DND-41 (cell line): ENCODE measurements at regions not wholly inside any gene's neighbourhood (a gene's known extent, or its start where the extent isn't known, plus 50 kb on each side); places are given as distances from the start of the nearest gene placed in this dataset.

Experiments
- ATAC-seq: fragments of 200-7000 bp; cut with Tn5 transposase; 3 replicates; pipeline ENCODE4 v1.9.1; 2021; ENCODE audit warnings: low read depth; ENCODE audit not compliant: insufficient read depth
- DNase-seq: peaks from one replicate; pipeline ENCODE4 v3.0.0-alpha.2; 2020
- H2AFZ ChIP-seq: 2 replicates; pipeline ENCODE4 v1.6.0; 2012; ENCODE audit warnings: low read depth, low read length
- H3K27ac ChIP-seq: 2 replicates; pipeline ENCODE4 v1.5.1; 2012; ENCODE audit warnings: low read length, inconsistent platforms
- H3K27me3 ChIP-seq: fragments of 200-600 bp; sonication (generic); 2 replicates; pipeline ENCODE4 v1.6.0; 2012; ENCODE audit warnings: low read length, mild to moderate bottlenecking, inconsistent platforms; ENCODE audit not compliant: insufficient read depth, poor library complexity
- H3K36me3 ChIP-seq: 2 replicates; pipeline ENCODE4 v1.5.1; 2012; ENCODE audit warnings: low read length, inconsistent platforms; ENCODE audit not compliant: insufficient read depth
- H3K4me1 ChIP-seq: 2 replicates; pipeline ENCODE4 v1.5.1; 2012; ENCODE audit warnings: mild to moderate bottlenecking, low read length; ENCODE audit not compliant: insufficient read depth
- H3K4me2 ChIP-seq: 2 replicates; pipeline ENCODE4 v1.6.0; 2012; ENCODE audit warnings: mild to moderate bottlenecking, moderate library complexity, low read length, inconsistent platforms; ENCODE audit not compliant: insufficient read depth
- H3K4me3 ChIP-seq, 2 experiments: fragments of 200-600 bp in 1 of 2; shearing (Covaris generic) in 1 of 2; 2 replicates each; pipeline ENCODE4 v1.5.1; 2012 to 2016; ENCODE audit warnings: inconsistent platforms in 2 of 2, low read length in 2 of 2, mild to moderate bottlenecking in 2 of 2, low read depth in 1 of 2, moderate library complexity in 1 of 2
- H3K79me2 ChIP-seq: 2 replicates; pipeline ENCODE4 v1.6.0; 2012; ENCODE audit warnings: low read length, inconsistent platforms; ENCODE audit not compliant: insufficient read depth
- H3K9ac ChIP-seq: 2 replicates; pipeline ENCODE4 v1.6.0; 2012; ENCODE audit warnings: low read depth, mild to moderate bottlenecking, inconsistent platforms, low read length, moderate library complexity
- H3K9me3 ChIP-seq: 2 replicates; pipeline ENCODE4 v1.5.1; 2012; ENCODE audit warnings: low read length, moderate library complexity, mild to moderate bottlenecking, inconsistent platforms; ENCODE audit not compliant: insufficient read depth, severe bottlenecking
- H4K20me1 ChIP-seq: 2 replicates; pipeline ENCODE4 v1.6.0; 2012; ENCODE audit warnings: low read length; ENCODE audit not compliant: insufficient read depth
- EZH2 ChIP-seq: IDR thresholded peaks from 3 replicates; pipeline ENCODE4 v1.6.1; 2012; ENCODE audit warnings: borderline replicate concordance, low read depth, mild to moderate bottlenecking, moderate library complexity, low read length, inconsistent platforms; ENCODE audit not compliant: severe bottlenecking
- TF ChIP-seq, protein P1 (sequence below): IDR thresholded peaks from 2 replicates; pipeline ENCODE4 v1.5.1; 2012; ENCODE audit warnings: borderline replicate concordance, low read length, moderate library complexity, mild to moderate bottlenecking; ENCODE audit not compliant: poor library complexity, severe bottlenecking; ENCODE audit errors: extremely low read depth

DNA sequence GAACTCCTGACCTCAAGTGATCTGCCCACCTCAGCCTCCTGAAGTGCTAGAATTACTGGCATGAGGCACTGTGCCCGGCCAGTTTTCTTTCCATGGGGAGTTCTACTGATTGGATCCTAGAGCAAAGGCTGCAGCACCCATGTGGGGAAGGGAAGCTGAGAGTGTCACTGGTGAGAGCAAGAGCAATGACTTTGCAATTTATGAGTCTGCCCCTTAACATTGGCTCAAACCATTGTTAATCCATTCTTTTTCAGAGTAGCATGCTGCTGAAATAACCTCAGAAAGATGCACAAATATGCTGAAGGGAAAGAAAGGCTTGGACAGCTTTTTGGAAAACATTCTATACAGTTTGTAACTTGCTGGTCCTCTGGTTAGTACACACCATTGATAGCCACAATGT lies 116.4 kb upstream of the PPARGC1A start:
- H4K20me1 ChIP-seq = no peaks in the 10 kb centered on the region
- H3K36me3 ChIP-seq = no peaks in the 10 kb centered on the region
- ATAC-seq (no peak), DNase-seq (no peak)
- H3K27me3 ChIP-seq = no peaks in the 10 kb centered on the region
- H3K4me2 ChIP-seq = no peak overlapping the region
- H3K9me3 ChIP-seq = no peaks in the 10 kb centered on the region
- H2AFZ ChIP-seq = no peak overlapping the region
- no peaks in the 10 kb centered on the region for H3K79me2 ChIP-seq
- H3K9ac ChIP-seq = no peak overlapping the region
- H3K4me1 ChIP-seq = no peaks in the 10 kb centered on the region
- no peak overlapping the region for H3K27ac ChIP-seq
- no peak overlapping the region for H3K4me3 ChIP-seq
- no peak for TF ChIP-seq EZH2
- TF ChIP-seq, protein P1, sequence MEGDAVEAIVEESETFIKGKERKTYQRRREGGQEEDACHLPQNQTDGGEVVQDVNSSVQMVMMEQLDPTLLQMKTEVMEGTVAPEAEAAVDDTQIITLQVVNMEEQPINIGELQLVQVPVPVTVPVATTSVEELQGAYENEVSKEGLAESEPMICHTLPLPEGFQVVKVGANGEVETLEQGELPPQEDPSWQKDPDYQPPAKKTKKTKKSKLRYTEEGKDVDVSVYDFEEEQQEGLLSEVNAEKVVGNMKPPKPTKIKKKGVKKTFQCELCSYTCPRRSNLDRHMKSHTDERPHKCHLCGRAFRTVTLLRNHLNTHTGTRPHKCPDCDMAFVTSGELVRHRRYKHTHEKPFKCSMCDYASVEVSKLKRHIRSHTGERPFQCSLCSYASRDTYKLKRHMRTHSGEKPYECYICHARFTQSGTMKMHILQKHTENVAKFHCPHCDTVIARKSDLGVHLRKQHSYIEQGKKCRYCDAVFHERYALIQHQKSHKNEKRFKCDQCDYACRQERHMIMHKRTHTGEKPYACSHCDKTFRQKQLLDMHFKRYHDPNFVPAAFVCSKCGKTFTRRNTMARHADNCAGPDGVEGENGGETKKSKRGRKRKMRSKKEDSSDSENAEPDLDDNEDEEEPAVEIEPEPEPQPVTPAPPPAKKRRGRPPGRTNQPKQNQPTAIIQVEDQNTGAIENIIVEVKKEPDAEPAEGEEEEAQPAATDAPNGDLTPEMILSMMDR = no peak

DNA sequence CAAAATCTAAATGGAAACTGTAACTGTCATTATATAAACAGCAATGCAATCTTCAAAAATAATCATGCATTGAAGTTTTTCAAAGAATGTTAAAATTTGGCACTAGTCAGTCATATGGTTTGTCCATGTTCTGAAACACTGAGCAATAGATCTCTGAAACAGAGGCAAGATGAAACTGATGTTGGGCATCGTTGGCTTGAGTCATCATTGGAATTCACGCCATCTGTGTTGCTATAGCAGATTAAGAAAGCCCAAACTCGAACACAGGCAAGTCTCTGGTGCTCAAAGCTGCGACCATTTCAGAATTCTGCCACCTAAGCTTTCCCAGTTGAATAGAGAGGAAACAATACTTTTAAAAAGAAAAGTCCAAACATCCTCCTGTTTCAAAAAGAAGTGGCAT lies 114.1 kb upstream of the PPARGC1A start:
- H3K27me3 ChIP-seq = no peaks in the 10 kb centered on the region
- H2AFZ ChIP-seq = no peak overlapping the region
- no peaks in the 10 kb centered on the region for H3K36me3 ChIP-seq
- H3K9me3 ChIP-seq = no peaks in the 10 kb centered on the region
- no peak overlapping the region for H3K27ac ChIP-seq
- no peak overlapping the region for H3K4me2 ChIP-seq
- H3K79me2 ChIP-seq = no peaks in the 10 kb centered on the region
- no peak overlapping the region for H3K4me3 ChIP-seq
- ATAC-seq = no peak
- no peaks in the 10 kb centered on the region for H4K20me1 ChIP-seq
- DNase-seq = no peak
- TF ChIP-seq, protein P1 = no peak
- no peak for TF ChIP-seq EZH2
- H3K9ac ChIP-seq = no peak overlapping the region
- H3K4me1 ChIP-seq = no peaks in the 10 kb centered on the region

DNA sequence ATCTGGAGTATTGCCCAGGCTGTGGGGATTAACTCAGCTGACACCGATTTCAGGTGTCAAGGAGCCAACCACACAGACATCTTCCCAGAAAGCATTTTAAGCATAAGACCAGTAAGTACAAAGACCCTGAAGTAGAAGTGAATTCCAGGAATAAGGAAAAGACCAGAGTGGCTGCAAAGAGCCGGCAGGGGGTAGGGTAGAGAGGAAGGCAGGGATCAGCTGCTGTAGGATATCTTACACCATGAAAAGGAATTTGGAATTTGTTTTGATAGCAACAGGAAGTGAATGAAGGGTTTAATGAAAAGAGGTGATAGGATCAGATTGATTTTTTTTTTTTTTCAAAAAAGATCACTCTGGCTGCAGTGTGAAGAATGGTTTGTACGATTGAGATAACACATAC lies 113.6 kb upstream of the PPARGC1A start:
- ATAC-seq = no peak

More for the DNA sequence above, 113.6 kb upstream of the PPARGC1A start:
- Histone ChIP-seq H3K27ac (no peak overlapping the region), H4K20me1 (no peaks in the 10 kb centered on the region), H3K27me3 (no peaks in the 10 kb centered on the region), H2AFZ (no peak overlapping the region), H3K4me1 (no peaks in the 10 kb centered on the region), H3K4me3 (no peak overlapping the region), H3K4me2 (no peak overlapping the region), H3K79me2 (no peaks in the 10 kb centered on the region), H3K9me3 (no peaks in the 10 kb centered on the region), H3K36me3 (no peaks in the 10 kb centered on the region), H3K9ac (no peak overlapping the region)
- TF ChIP-seq, protein P1 = no peak
- TF ChIP-seq EZH2 = no peak
- no peak for DNase-seq
